Renal cortex interstitium (tissue), 11 donors: ENCODE measurements at regions not wholly inside any gene's neighbourhood (a gene's known extent, or its start where the extent isn't known, plus 50 kb on each side); places are given as distances from the start of the nearest gene placed in this dataset.

Experiments
- DNase-seq, 11 donors: peaks; one replicate each; pipeline ENCODE4 v3.0.0-alpha.2; 2013; ENCODE audit warnings: low read depth in 9 of 11, low spot score in 4 of 11; ENCODE audit errors: extremely low read depth in 1 of 11

DNA sequence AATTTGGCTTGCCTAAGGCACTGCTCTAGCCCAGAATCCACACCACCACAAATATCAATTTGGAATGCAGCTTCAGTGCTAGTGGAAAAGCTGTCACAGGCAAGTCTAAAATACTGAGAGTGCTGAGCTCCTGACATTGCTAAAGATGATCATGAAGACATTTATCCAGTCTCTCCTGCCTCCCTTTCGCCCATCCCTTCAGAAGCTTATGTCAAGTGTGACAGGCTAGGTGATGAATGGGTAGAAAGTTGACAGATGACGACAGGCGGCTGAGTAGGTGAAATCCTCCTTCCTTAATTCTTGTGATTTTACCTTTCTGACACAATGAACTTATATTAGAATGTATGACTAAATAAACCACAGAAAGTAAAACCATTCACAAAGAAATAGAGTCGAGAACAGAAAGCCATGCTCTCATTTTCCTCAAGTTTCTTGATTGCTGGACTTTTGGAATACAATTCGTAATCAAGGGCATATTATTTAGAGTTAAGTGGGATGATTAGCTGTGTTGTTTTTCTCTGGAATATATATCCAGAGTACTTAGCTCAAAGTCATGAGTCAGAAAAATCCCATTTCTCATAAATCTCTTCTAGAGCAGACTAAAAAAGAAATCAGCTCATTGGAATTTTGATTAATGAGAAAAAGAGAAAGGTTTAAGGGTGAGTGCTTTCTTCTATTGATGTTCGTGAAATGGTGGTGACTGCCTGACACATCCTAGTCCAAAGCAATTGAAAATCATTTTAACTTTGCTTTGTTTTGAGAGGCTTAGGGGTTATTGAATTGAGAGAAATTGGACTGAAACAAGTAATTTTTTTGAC is 1228.2 kb upstream of the CITED2 start:
- no peak for DNase-seq

DNA sequence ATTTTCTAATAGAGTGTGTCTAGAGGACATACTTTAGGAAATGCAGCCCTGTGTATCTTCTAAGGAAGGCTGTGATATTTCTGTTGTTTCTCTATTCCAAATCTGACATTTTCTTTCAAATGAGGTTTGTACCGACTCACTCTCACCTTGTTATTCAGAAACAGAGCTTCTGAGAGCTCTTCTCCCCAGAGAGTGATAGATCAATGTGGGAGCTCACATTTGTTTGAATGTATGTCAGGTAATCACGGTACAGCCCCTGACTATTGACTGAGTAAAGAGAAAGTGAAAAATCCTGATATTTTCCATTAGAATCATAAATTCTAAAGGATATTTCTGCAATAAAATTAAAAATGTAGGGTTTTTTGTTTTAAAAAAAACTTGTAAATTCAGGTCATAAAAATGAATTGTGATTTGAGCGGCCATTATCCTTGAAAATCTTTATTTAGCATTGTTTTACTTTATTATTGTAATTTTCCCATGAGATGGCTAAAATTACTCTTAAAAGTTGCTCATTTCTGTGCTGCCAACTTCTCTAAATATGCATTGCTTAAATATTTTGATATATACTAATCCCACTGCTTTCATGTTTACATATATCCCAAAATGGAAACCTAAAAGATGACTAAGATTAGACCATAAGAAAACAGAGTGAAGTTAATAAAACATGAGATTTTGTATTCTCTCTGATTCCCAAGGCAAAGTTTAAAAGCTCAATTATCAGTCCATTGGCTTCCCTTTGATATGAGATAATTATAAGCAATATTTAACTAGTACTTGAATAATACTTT is 1226.8 kb upstream of the CITED2 start:
- no peak for DNase-seq

DNA sequence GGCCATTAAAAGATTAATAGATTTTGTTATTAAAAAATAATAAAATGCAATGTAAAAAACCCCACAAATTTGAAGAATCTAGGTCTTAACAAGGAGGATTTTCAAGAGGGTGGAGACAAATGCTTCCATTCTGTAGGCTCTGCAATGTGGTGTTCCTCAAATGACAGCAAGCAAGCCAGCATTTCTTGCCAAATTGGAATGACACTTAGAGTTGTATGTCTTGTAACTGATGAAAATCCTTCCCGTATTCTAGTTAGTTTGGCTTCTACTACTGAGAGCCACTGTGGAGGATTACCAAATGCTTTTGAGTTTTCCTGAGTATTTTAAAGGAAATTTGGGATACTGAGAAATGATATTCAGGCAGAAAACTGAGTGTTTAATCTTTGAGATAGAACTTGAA is 1225.5 kb upstream of the CITED2 start:
- DNase-seq = peak in 4 of 11 donors; percentile 3 to 7 (median 7)

DNA sequence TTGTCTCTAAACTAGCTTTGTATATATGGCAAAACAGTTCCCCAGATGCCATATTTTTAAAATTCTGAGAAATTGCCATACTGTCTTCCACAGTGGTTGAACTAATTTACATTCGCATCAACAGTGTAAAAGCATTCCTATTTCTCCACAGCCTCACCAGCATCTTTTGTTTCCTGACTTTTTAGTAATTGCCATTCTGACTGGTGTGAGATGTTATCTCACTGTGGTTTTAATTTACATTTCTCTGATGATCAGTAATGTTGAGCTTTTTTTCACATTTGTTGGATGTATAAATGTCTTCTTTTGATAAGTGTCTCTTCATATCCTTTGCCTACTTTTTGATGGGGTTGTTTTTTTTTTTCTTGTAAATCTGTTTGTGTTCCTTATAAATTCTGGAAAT is 1222.7 kb upstream of the CITED2 start:
- DNase-seq = no peak

DNA sequence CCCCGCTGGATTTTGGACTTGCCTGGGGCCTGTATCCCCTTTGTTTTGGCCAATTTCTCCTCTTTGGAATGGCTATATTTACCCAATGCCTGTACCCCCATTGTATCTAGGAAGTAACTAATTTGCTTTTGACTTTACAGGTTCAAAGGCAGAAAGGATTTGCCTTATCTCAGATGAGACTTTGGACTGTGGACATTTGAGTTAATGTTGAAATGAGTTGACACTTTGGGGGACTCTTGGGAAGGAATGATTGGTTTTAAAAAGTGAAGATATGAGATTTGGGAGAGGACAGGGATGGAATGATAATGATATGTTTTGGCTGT is 1220.3 kb upstream of the CITED2 start:
- no peak for DNase-seq

DNA sequence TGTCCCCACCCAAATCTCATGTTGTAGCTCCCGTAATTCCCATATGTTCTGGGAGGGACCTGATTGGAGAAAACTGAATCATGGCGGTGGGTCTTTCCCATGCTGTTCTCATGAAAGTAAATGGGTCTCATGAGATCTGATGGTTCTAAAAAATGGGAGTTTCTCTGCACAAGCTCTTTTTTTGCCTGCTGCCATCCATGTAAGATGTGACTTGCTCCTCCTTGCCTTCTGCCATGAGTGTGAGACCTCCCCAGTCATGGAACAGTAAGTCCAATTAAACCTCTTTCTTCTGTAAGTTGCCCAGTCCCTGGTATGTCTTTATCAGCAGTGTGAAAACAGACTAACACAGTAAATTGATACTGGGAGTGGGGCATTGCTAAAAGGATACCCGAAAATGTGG is 1218.4 kb upstream of the CITED2 start:
- no peak for DNase-seq

DNA sequence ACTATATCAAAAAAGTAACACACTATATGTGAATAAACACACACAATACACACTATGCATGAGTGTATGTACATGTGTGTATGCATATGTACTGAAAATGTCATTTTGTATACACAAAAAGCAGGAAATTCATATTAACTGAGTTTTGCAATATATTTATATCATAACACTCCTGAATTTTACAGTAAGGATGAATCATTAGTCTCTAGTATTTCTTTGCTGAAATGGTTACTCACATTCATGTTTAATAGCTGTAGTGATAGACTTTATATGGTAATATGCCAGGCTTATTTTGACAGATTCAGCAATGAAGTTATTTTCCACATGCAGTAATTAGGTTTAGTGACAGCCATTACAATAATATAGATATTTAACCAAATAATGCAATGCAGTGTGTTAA is 1216.2 kb upstream of the CITED2 start:
- DNase-seq = no peak

DNA sequence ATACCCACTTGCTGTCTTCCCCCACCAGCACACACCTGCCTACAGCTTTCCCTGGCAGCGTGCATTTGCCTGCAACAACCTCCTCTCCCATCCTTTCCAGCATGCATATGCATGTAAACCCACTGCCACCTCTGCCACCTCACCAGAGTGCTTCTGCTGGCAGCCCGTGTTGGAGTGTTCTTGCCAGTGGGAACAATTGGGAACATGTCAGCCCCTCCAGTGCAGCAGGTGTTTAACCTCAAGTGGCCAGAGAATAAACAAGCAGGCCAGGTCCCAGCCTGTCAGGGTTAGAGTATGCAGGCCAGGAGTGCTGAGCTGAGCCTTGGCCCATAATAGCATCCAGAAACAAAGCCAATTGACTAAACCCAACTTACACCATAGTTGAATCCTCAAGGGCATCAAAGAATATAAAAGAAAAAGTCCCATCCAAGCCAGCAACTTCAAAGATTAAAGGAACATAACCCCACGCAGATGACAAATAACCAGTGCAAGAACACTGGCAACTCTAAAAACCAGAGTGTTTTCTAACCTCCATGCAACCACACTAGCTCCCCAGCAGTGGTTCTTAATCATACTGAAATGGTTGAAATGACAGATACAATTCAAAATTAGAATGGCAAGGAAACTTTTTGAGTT is 1212.1 kb upstream of the CITED2 start:
- no peak for DNase-seq

DNA sequence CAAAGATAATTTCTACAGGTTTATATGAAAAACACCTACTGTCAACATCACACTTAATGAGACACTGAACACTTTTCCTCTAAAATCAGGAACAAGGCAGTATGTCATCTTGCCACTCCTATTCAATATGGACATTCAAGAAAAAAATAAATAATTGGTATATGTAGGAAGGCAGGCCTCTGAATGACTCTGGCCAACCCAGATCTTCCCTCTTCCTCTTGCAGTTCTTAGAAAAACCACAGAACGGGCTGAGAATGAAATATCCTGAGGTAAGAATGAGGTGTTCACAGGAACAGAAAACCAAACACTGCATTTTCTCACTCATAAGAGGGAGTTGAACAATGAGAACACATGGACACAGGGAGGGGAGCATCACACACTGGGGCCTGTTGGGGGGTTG is 1207.2 kb upstream of the CITED2 start:
- DNase-seq = no peak

DNA sequence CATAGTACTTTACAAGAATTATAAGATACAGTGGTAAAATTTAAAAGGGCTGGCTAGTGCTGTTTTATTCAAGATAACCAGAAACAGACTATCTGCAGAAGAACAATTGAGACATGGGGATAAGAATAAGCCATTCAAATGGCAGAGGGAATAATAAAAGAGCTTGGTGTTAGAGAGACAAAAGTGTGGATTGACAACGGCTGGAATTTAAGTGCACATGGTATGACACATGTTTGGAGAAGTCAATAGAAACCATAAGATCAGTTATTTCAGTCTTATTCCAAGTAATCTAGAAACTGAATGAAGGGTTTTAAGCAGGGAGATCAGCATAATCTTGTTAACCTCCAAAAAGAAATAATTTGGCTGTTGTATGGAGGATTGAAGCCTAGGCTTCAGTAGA is 1205.5 kb upstream of the CITED2 start:
- DNase-seq = no peak

DNA sequence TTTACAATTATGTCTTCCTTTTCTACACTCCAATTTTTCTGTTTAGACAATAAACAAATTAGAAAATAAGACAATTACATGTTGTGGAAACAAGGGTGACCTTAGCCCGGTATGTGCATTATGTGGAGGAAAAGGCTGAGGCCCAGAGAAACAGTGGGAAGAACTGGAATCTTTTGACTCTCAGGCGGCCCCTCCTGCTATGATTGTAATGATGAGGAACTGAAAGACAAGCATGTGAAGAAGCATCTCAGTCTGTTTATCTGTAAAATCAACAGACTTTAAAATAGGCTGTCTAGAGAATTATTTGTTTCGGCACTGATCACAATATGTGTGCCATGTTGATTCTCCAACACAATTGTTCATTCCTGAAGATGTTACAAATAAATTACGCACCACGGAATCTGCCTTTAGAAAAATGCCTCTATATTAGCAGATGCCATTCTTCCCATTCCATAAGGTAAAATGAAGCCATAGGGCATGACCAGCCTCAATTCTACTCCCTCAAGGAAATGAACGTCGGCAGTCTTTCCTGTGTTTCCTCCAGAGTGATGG is 1201.6 kb upstream of the CITED2 start:
- DNase-seq = no peak

DNA sequence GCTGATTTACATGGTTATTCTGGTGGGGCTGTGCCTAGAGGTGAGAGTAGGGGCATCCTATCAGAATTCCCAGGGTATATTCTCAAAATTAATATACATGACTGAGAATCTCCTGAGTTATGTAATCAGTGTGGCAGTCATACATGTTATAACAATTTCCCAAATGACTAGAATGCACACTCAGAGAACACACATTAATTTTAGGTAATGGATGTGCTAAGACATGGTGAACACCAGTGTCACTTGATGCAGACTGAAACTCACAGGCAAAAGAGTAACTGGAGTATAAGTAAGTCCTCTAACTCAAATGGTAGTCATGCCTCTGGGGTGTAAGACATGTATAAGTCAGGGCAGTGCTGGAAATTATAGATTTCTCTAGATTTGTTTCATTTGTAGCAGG is 1198.4 kb upstream of the CITED2 start:
- no peak for DNase-seq

DNA sequence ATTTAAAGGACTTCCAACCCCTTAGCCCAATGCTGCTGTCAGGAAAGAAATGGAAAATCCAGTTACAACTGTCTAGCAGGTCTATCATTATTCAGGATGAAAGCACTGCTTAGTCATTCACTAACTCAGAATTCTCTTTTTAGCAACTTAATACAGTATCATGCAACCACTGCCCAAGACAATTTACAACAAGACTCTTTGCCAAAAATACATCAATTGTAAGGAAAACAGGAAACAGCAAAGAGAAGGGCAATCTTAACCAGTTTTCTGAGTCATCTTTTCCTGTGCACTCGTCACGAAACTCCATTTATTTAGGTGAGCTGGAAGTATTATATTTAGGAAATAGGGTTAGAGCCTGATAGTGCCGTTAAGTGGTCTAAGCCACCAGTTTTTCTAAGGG is 1197.7 kb upstream of the CITED2 start:
- DNase-seq = peak in 1 of 11 donors; percentile 4

DNA sequence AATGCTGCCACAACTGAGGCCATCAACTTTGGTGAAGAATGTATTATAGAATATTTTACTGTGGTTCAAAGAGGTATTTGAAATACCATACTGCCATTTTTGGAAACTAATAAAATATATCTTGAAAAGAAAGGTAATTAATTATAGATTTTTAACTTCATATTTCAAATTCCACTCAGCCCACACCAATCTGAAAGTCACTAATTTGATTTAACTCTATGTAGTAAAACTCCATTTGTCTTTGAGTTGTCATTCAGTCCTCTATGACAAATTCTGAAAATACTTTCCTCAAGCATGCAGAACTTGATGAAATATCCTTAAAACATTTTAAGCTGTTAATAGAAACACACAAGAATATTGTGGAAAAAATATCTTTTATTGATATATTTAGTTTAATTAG is 1196.7 kb upstream of the CITED2 start:
- no peak for DNase-seq

DNA sequence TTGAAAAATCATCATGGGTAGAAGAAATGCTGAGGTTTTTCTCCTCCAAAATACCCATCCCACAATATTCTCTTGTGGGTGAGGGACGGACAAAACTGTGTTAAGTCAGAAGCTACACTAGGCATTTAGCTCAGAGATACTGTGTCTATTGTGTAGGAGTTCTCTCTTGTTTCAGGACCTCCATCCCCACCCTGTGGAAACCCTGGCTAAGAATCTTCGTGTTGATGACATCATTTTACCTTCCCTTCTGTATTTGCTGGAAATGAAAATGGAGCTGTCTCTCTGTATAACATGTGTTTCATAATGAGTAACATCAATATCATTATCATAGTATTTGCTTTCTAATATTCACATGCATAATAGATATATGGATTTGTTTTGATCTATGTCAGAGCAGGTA is 1193.0 kb upstream of the CITED2 start:
- no peak for DNase-seq

DNA sequence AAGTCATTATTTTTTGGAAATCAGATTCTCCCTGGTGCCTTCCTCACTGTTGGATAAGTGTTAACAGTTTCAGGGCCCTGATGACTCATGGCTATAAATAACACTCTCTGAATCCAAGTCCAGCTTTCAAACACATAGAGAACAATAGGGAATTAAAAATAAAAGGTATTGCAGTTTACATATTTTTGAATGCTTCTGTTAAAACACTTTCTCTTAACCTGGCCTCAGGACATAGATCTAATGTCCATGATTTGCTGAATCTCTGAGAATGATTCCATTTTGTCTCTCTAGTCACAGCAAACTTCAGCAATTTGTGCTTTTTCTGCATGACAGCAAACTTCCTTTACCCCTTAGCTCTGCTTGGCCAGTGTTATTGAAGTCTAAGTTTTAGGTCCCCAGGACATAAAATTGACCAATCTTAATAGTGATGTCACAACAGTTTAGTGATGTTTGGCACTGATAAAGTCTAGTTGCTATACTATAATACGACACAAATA is 1192.4 kb upstream of the CITED2 start:
- peak in 2 of 11 donors; percentile 7 to 11 for DNase-seq

DNA sequence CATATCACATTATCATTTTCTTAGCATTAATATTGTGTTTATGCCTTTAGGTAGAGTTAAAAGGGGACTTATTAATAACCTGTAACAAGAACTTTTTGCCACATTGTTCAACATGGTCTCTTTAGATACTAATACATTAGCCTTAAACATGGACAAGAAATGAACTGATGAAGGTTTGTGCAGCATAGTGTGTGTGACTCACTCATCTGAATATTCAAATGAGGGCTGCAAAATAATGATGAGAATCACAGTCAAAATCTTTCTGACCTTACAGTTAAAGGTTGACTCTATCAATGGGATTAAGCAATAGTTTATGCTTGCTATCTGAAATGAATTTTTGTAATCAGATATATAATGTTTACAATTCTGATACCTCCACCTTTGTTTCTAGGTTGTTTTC is 1189.3 kb upstream of the CITED2 start:
- no peak for DNase-seq

DNA sequence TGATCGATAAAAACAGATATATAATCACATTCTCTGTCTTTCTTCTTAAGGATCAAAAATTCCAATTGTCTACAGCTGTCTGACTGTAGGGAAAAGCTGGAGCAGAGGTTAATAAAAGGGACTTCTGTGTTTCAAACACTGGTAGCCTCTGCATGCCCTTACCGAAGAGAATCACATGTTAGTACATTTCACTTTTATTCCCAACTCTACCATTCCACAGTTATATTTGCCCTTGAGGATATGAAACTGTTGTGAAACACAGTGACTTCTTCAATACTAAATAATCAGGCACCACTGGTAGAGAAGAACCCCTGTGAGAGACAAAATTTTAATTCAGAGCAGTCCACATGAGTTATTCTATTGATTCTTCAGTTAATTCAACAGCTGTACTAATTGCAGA is 1187.3 kb upstream of the CITED2 start:
- DNase-seq = no peak

DNA sequence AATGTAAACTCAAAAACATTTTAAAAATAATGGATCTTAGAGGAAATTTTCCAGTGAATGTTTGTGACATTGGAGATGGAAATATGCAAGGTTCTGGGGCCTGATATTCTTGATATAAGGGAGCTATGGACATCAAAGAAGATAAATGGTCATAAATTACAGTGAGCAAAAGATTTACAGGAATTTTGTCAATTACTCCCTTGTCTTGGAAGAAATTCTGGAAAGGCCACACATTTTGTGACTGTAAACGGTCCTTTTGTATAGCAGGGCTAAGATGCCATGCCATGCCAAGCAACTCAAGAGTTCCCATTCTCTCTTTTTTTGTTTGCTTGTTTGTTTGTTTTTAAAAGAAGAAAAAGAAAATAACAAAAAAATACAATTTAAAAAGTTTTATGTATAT is 1186.2 kb upstream of the CITED2 start:
- DNase-seq = no peak

DNA sequence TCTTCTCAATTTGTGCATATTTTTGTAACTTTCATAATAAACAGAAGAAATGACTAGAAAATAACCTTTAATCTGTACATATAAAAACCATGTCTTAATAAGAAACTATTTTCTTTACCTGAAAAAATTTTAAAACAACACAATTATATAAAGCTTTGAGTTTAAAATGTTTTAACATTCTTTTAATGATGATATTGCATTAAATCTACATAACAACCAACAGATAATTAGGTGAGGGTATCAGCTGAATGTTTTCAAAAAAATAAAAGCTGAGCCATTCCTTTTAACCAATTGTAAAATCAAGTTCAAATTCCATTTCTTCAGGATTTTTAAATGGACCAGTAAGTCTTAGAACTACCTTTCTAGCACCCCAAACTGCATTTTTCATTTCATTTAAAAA is 1185.0 kb upstream of the CITED2 start:
- no peak for DNase-seq
